Activated CD4-positive, CD25-positive, alpha-beta regulatory T cell treated with anti-CD3 and anti-CD28 coated beads, Interleukin-2, amount 50 U/mL, for 24 hours (primary cell): ENCODE measurements at regions not wholly inside any gene's neighbourhood (a gene's known extent, or its start where the extent isn't known, plus 50 kb on each side); places are given as distances from the start of the nearest gene placed in this dataset.

Source experiments
- ATAC-seq, 2 donors: fragments of 150-1000 bp; cut with Tn5 transposase; one replicate each; pipeline ENCODE4 v1.10.0; 2021; ENCODE audit warnings: mild to moderate bottlenecking in 1 of 2, moderate library complexity in 1 of 2

- ATAC-seq: no peak
Measured at GRCh38 chr5:4348919-4349318, 753.3 kb downstream of the IRX1 start.

- no peak for ATAC-seq
Measured at GRCh38 chr5:4356201-4356600, 760.6 kb downstream of the IRX1 start.

DNA sequence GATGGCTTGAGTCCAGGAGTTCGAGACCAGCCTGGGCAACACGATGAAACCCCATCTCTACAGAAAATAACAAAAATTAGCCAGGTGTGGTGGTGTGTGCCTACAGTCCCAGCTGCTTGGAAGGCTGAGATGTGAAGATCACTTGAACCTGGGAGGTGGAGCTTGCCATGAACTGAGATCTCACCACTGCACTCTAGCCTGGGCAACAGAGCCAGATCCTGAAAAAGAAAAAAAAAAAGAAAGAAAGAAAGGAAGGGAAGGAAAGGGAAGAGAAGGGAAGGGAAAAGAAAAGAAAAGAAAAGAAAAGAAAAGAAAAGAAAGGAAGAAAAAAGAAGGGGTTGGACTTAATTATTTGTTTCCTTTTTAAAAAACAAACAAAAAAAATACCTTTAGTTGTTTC, 764.2 kb downstream of the IRX1 start:
- ATAC-seq: no peak

- ATAC-seq: no peak
Measured at GRCh38 chr5:4361753-4362152, 766.1 kb downstream of the IRX1 start.

DNA sequence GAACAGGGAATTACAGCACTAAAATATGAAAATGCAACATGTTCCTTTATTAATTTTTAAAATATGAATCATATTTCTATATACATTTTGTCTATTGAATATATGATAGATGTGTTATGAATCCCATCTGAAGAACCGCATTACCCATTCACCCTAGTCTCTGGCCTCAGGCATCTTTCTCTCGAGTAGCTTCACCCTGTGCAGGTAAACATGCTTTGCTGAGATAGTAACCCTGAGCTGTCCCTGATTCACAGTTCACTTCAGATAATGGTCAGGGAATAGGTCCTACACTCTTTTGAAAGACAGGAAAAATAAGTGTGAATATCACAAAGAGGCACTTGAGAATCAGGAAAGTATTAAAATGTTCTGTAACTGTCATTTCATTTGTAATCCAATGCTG, 766.8 kb downstream of the IRX1 start:
- ATAC-seq: no peak

DNA sequence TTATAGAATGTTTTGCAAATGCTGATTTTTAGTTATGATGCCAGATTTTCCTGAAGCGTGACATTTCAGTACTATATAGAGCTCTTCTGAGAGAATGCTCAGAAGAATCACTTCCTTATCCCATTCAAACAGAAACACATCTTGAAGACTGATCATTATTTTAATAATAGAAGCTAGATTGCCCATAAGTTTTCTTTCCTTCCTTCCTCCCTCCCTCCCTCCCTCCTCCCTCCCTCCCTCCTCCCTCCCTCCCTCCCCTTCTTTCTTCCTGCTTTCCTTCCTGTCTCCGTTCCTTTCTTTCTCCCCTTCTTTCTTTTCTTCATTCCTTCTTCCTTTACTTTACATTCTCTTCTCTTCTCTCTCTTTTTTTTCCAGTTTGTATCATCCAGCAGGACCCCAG, 767.4 kb downstream of the IRX1 start:
- ATAC-seq: no peak

DNA sequence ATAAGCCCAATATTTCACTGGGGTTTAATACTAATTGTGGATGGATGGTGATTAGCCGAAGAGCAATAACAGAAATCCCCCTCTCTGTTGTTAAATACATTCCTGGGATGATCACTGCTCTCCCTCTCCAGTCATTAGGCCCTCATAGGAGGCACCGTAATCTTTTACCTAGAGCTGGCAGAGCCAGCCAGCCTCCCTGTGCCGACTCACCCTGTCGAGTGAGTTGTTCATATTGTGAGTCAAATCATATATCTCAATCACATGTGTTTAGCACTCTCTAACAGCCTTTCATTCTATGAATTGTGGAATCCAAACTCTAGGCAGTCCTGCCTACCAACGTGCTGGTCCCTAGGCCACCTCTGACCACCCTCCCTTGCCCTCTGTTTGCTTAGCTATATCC, 771.0 kb downstream of the IRX1 start:
- ATAC-seq: no peak

GRCh38 chr5:4370218-4370617, 769.9 kb upstream of the ADAMTS16 start:
- no peak for ATAC-seq

- no peak for ATAC-seq
Measured at GRCh38 chr5:4372481-4372880, 767.6 kb upstream of the ADAMTS16 start.

GRCh38 chr5:4373051-4373820, 766.9 kb upstream of the ADAMTS16 start:
- ATAC-seq: no peak

DNA sequence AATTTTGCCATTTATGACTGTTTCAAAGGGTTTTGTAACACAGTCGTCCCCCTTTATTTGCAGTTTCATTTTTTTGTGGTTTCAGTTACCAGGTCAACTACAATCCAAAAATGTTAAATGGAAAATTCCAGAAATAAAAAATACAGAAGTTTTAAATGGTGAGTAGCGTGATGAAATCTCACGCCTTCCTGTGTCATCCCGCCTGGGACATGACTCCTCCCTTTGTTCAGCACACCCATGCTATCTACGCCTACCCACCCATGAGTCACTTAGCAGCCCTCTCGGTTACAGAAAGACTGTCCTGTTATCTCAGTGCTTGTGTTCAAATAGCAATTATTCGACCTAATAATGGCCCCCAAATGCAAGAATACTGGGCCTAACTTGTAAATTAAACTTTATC, 765.3 kb upstream of the ADAMTS16 start:
- no peak for ATAC-seq

GRCh38 chr5:4375640-4376039, 764.5 kb upstream of the ADAMTS16 start:
- ATAC-seq: no peak

- no peak for ATAC-seq
Measured at GRCh38 chr5:4383102-4383501, 757.0 kb upstream of the ADAMTS16 start.

GRCh38 chr5:4383518-4384198, 756.5 kb upstream of the ADAMTS16 start:
- no peak for ATAC-seq

DNA sequence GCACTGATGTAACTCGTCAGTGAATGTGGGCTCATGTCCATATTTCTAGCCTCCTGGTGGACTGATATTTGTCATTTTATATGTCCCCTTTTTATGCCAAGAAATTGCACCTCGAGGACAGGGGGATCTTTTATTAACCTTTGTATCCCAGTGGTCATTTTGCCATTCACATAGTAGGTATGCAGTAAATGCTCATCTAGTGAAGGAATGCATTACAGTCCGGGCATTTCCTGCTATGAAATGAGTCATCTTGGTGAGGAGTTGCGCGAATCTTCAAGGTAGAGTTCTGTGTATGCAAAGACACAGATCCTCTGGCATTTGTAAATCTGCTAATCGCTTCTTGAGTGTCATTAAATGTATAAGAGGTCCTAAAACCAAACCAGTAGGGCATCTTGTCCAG, 755.5 kb upstream of the ADAMTS16 start:
- ATAC-seq: no peak

DNA sequence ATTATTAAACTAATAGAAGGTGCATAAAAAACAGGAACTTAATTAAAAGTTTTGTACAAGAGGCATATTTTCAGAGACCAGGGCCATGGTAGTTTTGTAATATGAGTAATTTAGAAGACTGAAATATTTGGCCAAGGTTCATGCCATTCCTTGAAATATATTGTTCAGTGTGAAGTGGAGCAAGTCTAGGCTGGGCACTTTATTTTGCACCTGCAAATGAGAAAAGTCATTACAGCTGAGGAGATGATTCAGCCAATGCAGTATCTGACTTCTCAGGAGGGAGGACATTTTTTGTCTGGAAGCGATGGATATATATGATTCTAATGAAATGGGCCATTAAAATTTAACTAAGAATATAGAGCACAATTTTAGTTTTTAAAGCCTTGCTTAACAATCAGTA, 754.0 kb upstream of the ADAMTS16 start:
- no peak for ATAC-seq

- ATAC-seq: no peak
Measured at GRCh38 chr5:4387290-4387689, 752.8 kb upstream of the ADAMTS16 start.

DNA sequence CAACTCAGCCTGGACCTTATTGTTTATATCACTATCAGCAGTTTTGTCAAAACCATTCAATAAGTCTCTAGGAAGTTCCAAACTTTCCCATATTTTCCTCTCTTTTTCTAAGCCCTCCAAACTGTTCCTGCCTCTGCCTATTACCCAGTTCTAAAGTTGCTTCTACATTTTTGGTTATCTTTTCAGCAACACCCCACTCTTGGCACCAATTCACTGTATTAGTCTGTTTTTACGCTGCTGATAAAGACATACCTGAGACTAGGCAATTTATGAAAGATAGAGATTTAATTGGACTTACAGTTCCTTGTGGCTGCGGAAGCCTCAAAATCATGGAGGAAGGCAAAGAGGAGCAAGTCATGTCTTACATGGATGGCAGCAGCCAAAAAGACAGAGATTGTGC, 744.4 kb upstream of the ADAMTS16 start:
- no peak for ATAC-seq

DNA sequence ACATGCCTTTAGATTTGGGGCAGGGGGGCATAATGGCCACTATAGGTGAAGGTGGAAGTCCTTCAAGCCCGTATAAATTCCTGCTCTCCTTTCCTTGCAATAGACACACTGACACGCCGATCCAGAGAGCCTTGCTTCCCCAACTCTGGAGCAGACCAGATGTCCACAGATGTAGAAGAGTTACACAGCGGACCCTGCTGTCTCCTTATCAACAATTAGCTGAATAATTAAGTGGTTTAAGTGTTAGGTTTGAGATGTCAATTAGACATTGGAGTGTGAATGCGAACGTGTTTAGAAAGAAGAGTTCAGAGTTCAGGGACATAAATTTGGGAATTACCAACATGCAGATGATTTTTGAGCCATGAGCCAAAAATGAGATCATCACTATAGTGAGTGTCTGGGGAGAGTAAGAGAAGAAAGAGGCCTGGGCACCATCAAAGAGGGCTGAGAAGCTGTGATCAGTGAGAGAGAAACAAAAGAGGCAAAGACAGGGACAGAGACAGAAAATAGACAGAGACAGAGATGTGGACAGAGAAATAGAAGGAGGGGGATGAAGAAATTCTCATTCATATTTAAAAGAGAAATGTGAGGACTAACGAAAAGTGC, 734.4 kb upstream of the ADAMTS16 start:
- no peak for ATAC-seq

DNA sequence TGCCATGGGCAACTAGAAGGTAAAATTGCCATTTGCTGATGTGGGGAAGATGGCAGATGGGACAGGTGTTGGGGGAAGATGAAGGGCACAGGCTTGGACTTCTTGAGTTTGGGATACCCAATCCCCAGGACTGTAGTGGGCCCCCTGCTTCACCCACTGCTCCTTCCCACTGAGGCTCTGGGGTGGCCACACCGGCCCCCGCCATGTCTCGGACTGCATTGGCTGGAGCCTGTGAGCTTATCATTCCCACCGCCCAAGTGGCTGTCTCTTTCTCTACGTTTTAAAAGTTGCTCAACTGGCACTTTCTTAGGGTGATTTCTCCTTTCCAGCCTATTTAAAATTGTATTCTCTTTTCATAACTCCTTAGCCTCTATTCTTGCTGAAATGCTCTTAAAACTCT, 730.0 kb upstream of the ADAMTS16 start:
- ATAC-seq: no peak

GRCh38 chr5:4411664-4412063, 728.5 kb upstream of the ADAMTS16 start:
- ATAC-seq: no peak

DNA sequence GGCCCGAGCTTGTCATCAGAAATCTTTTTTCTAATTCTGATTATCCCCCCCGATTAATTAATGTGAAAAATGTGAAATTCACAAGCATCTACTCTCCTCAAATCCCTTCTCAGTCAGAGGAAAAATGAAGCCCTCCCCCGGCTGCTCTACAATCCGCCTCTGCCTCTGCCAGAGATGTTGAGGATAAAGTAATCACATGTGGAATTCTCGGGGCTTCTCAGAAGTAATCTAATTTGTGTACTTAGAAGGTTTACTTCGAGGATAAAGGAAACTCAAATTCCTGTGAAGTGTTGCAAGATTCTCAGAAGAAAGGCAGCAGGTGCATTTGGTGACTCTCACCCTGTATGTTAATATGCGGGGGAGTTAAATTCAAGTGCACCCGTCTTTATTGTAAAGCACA, 726.1 kb upstream of the ADAMTS16 start:
- no peak for ATAC-seq

DNA sequence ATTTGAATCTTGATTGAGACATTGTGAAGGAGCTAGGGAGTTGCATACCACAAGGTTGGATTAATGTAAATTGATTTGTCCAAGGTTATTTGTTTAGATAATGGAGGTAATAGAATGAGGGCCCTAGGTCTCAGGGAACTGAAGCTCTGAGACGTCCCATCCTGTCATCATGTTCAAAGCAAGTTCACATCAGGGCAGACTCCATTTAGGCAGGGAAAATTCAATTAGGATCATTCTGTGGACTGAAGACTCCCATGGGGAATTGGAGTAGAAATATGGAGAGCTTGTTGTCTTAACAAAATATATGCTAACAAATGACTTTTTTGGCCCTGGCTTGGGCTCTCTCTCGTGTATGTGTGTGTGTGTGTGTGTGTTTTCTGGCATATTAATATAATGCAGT, 722.0 kb upstream of the ADAMTS16 start:
- ATAC-seq: no peak

- no peak for ATAC-seq
Measured at GRCh38 chr5:4419281-4419680, 720.8 kb upstream of the ADAMTS16 start.
